Upper lobe of left lung (tissue), 4 donors: ENCODE measurements at regions not wholly inside any gene's neighbourhood (a gene's known extent, or its start where the extent isn't known, plus 50 kb on each side); places are given as distances from the start of the nearest gene placed in this dataset.

ENCODE experiments used
- CTCF ChIP-seq, 6 experiments: fragments of 450-650 bp in 4 of 6; fragments of 200-600 bp in 2 of 6; sonication (generic) in 2 of 6; IDR thresholded peaks; one replicate each; pipeline ENCODE4 v1.5.1; 2016 to 2019; ENCODE audit warnings: antibody characterized with exemption in 6 of 6
- POLR2A ChIP-seq, 4 donors: fragments of 450-650 bp; IDR thresholded peaks; one replicate each; pipeline ENCODE4 v1.5.1; 2016 to 2017; ENCODE audit warnings: antibody characterized with exemption in 4 of 4, mild to moderate bottlenecking in 2 of 4
- POLR2AphosphoS5 ChIP-seq, 2 donors: sonication (generic); formaldehyde crosslinking; IDR thresholded peaks; one replicate each; pipeline ENCODE4 v1.5.1; 2017; ENCODE audit warnings: antibody characterized with exemption in 2 of 2

GRCh38 chr11:23320131-23320530 is 459.9 kb upstream of the CCDC179 start:
- TF ChIP-seq CTCF (IDR thresholded peaks at IDR 0.05) = no peak
- TF ChIP-seq POLR2A (IDR thresholded peaks at IDR 0.05) = no peak
- no peak for TF ChIP-seq POLR2AphosphoS5 (IDR thresholded peaks at IDR 0.05)
